Stomach (tissue), 4 donors: ENCODE measurements at regions not wholly inside any gene's neighbourhood (a gene's known extent, or its start where the extent isn't known, plus 50 kb on each side); places are given as distances from the start of the nearest gene placed in this dataset.

ENCODE experiments used
- EP300 ChIP-seq: sonication (generic); formaldehyde crosslinking; IDR thresholded peaks from one replicate; pipeline ENCODE4 v1.6.1; 2017; ENCODE audit warnings: antibody characterized with exemption
- POLR2A ChIP-seq, 4 donors: fragments of 450-650 bp; IDR thresholded peaks; one replicate each; pipeline ENCODE4 v1.6.1; 2016; ENCODE audit warnings: antibody characterized with exemption in 4 of 4, control low read depth in 2 of 4, mild to moderate bottlenecking in 1 of 4, moderate library complexity in 1 of 4
- POLR2AphosphoS5 ChIP-seq, 3 donors: sonication (generic); formaldehyde crosslinking; IDR thresholded peaks; one replicate each; pipeline ENCODE4 v1.6.1; 2016; ENCODE audit warnings: antibody characterized with exemption in 3 of 3
- TF ChIP-seq, protein P1 (sequence below), 7 experiments: fragments of 450-650 bp in 4 of 7; fragments of 200-600 bp in 3 of 7; sonication (generic) in 3 of 7; IDR thresholded peaks; one replicate each; pipeline ENCODE4 v1.5.1; 2016 to 2019; ENCODE audit warnings: antibody characterized with exemption in 7 of 7, control low read depth in 2 of 7, mild to moderate bottlenecking in 1 of 7

DNA sequence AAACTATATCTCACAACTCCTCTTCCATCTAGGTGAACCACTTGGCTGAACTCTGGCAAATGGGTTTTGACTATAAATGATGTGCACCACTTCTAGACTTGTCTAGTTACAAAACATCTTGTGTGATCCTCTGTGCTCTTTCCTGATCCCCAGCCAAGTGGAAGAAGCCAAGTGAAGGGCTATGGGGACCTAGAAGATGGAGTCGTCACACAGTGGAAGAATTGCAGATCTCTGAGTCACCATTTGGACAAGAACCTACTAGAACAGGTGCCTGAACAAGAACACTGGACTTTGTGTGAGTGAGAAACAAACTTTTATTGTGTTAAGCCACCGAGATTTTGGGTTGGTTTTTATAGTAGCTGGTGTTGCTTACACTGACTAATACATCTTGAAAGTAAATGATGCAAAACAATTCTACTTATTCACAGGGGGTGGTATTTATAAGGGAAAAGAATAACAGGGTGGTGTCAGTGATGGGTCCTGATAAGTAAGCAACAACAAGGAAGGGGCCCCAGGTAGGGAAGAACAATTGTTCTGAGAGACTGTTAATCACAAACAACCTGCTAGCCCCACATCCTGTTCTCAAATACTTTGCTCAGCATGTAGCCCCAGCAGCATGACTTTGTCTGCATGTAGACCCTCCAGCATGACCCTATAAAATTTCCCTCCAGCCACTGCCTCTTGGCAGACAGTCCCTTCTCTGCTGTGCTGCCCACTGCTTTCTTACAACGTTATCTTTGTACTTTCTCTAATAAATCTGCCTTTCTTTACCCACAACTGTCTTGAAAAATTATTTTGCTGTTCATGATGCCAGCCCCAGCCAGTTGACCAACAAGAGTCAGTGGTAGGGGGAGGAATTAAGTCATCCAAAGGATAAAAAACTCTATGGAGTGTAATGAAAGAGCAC lies 280.7 kb upstream of the PLET1 start:
- TF ChIP-seq, protein P1, sequence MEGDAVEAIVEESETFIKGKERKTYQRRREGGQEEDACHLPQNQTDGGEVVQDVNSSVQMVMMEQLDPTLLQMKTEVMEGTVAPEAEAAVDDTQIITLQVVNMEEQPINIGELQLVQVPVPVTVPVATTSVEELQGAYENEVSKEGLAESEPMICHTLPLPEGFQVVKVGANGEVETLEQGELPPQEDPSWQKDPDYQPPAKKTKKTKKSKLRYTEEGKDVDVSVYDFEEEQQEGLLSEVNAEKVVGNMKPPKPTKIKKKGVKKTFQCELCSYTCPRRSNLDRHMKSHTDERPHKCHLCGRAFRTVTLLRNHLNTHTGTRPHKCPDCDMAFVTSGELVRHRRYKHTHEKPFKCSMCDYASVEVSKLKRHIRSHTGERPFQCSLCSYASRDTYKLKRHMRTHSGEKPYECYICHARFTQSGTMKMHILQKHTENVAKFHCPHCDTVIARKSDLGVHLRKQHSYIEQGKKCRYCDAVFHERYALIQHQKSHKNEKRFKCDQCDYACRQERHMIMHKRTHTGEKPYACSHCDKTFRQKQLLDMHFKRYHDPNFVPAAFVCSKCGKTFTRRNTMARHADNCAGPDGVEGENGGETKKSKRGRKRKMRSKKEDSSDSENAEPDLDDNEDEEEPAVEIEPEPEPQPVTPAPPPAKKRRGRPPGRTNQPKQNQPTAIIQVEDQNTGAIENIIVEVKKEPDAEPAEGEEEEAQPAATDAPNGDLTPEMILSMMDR (IDR thresholded peaks at IDR 0.05): no peak
- TF ChIP-seq POLR2A (IDR thresholded peaks at IDR 0.05): no peak
- no peak for TF ChIP-seq POLR2AphosphoS5 (IDR thresholded peaks at IDR 0.05)
- no peak for TF ChIP-seq EP300
